Esophagus squamous epithelium (tissue), 4 donors: ENCODE measurements at regions not wholly inside any gene's neighbourhood (a gene's known extent, or its start where the extent isn't known, plus 50 kb on each side); places are given as distances from the start of the nearest gene placed in this dataset.

Source experiments
- POLR2A ChIP-seq, 4 donors: fragments of 450-650 bp; IDR thresholded peaks; one replicate each; pipeline ENCODE4 v1.6.1; 2017; ENCODE audit warnings: antibody characterized with exemption in 4 of 4, mild to moderate bottlenecking in 4 of 4, moderate library complexity in 3 of 4
- TF ChIP-seq, protein P1 (sequence below), 6 experiments: fragments of 450-650 bp in 4 of 6; fragments of 200-600 bp in 2 of 6; sonication (generic) in 2 of 6; IDR thresholded peaks; one replicate each; pipeline ENCODE4 v1.5.1; 2016 to 2019; ENCODE audit warnings: antibody characterized with exemption in 6 of 6, mild to moderate bottlenecking in 4 of 6, moderate library complexity in 4 of 6

DNA sequence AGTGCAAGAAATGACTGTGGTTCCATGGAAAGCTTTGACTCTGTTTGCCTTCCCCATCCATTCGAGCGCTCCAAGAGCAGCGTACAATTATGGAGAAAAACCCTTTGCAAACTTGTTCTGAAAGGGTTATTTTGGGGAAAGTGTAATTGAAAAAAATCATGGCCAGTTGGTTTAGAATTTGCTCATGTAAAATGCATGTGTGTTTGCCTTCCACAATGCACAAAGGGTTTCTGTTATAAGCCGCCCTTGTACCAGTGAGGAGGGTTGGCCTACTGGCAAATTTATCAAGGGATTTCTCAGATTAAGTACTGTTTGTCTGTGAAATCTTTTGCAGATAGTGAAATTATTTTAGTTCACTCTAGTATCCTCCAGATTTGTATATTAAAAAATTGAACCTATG, 62.7 kb upstream of the PELI2 start:
- TF ChIP-seq, protein P1, sequence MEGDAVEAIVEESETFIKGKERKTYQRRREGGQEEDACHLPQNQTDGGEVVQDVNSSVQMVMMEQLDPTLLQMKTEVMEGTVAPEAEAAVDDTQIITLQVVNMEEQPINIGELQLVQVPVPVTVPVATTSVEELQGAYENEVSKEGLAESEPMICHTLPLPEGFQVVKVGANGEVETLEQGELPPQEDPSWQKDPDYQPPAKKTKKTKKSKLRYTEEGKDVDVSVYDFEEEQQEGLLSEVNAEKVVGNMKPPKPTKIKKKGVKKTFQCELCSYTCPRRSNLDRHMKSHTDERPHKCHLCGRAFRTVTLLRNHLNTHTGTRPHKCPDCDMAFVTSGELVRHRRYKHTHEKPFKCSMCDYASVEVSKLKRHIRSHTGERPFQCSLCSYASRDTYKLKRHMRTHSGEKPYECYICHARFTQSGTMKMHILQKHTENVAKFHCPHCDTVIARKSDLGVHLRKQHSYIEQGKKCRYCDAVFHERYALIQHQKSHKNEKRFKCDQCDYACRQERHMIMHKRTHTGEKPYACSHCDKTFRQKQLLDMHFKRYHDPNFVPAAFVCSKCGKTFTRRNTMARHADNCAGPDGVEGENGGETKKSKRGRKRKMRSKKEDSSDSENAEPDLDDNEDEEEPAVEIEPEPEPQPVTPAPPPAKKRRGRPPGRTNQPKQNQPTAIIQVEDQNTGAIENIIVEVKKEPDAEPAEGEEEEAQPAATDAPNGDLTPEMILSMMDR (IDR thresholded peaks at IDR 0.05), result no peak
- TF ChIP-seq POLR2A (IDR thresholded peaks at IDR 0.05), result no peak
